GM19043 (cell line): ENCODE measurements at regions not wholly inside any gene's neighbourhood (a gene's known extent, or its start where the extent isn't known, plus 50 kb on each side); places are given as distances from the start of the nearest gene placed in this dataset.
"Not testable (repeated sequence)": the region's sequence is repeated elsewhere in the genome, so short reads cannot be mapped to it uniquely, and the experiment has no call there.

Experiments used
- ATAC-seq: cut with Tn5 transposase; IDR thresholded peaks from one replicate; pipeline ENCODE4 v1.9.1; 2021; ENCODE audit warnings: low read depth; ENCODE audit not compliant: unreplicated experiment

GRCh38 chr5:92956886-92957285 lies 624.1 kb downstream of the NR2F1-AS1 start:
- no peak for ATAC-seq

- no peak for ATAC-seq
These were observed 628.8 kb downstream of the NR2F1-AS1 start for GRCh38 chr5:92952243-92952642.

GRCh38 chr5:92951746-92952145 lies 629.3 kb downstream of the NR2F1-AS1 start:
- no peak for ATAC-seq

GRCh38 chr5:92946546-92946945 lies 634.5 kb downstream of the NR2F1-AS1 start:
- no peak for ATAC-seq

GRCh38 chr5:92945605-92946097 lies 635.4 kb downstream of the NR2F1-AS1 start:
- no peak for ATAC-seq

GRCh38 chr5:92944903-92945604 lies 636.0 kb downstream of the NR2F1-AS1 start:
- ATAC-seq: no peak

- ATAC-seq: no peak
These were observed 636.7 kb downstream of the NR2F1-AS1 start for GRCh38 chr5:92944337-92944736.

GRCh38 chr5:92942762-92943161 lies 638.3 kb downstream of the NR2F1-AS1 start:
- ATAC-seq: no peak

GRCh38 chr5:92941806-92942205 lies 639.2 kb downstream of the NR2F1-AS1 start:
- no peak for ATAC-seq

- no peak for ATAC-seq
These were observed 641.6 kb downstream of the NR2F1-AS1 start for GRCh38 chr5:92939428-92939827.

GRCh38 chr5:92937396-92937795 lies 643.6 kb downstream of the NR2F1-AS1 start:
- not testable (repeated sequence) for ATAC-seq

- ATAC-seq: no peak
These were observed 651.0 kb downstream of the NR2F1-AS1 start for GRCh38 chr5:92930057-92930456.

GRCh38 chr5:92927291-92927778 lies 653.7 kb downstream of the NR2F1-AS1 start:
- no peak for ATAC-seq

- ATAC-seq: no peak
These were observed 657.1 kb downstream of the NR2F1-AS1 start for GRCh38 chr5:92923885-92924284.

- ATAC-seq: no peak
These were observed 658.6 kb downstream of the NR2F1-AS1 start for GRCh38 chr5:92922231-92922967.

- ATAC-seq: no peak
These were observed 664.0 kb downstream of the NR2F1-AS1 start for GRCh38 chr5:92917044-92917443.

GRCh38 chr5:92916036-92916435 lies 665.0 kb downstream of the NR2F1-AS1 start:
- no peak for ATAC-seq

- ATAC-seq: no peak
These were observed 668.7 kb downstream of the NR2F1-AS1 start for GRCh38 chr5:92912283-92912682.

GRCh38 chr5:92911851-92912250 lies 669.2 kb downstream of the NR2F1-AS1 start:
- ATAC-seq: no peak

GRCh38 chr5:92911293-92911692 lies 669.7 kb downstream of the NR2F1-AS1 start:
- no peak for ATAC-seq

GRCh38 chr5:92909602-92909962 lies 671.4 kb downstream of the NR2F1-AS1 start:
- ATAC-seq: no peak
